Lung (tissue), 11 donors: ENCODE measurements at regions not wholly inside any gene's neighbourhood (a gene's known extent, or its start where the extent isn't known, plus 50 kb on each side); places are given as distances from the start of the nearest gene placed in this dataset.
A peak's percentile ranks its signal among the peaks of the same experiment; 100 is the strongest.

ENCODE experiments used
- ATAC-seq: fragments of 200-7000 bp; cut with Tn5 transposase; one replicate; pipeline ENCODE4 v1.9.1; 2020; ENCODE audit warnings: moderate number of reproducible peaks; ENCODE audit not compliant: insufficient read depth, low FRiP score
- DNase-seq, 3 donors: peaks; one replicate each; pipeline ENCODE4 v3.0.0-alpha.2; 2013 to 2017
- H3K27ac ChIP-seq, 2 donors: one replicate each; pipeline ENCODE4 v1.5.1; 2013; ENCODE audit warnings: mild to moderate bottlenecking in 2 of 2, moderate library complexity in 2 of 2, control low read depth in 1 of 2, inconsistent platforms in 1 of 2, low read depth in 1 of 2, low read length in 1 of 2
- H3K27me3 ChIP-seq, 3 donors: one replicate each; pipeline ENCODE4 v1.5.1; 2013; ENCODE audit warnings: low read length in 2 of 3; ENCODE audit not compliant: control insufficient read depth in 3 of 3, insufficient read depth in 3 of 3
- H3K36me3 ChIP-seq, 4 donors: one replicate each; pipeline ENCODE4 v1.5.1; 2013; ENCODE audit warnings: low read length in 4 of 4, mild to moderate bottlenecking in 1 of 4, moderate library complexity in 1 of 4; ENCODE audit not compliant: control insufficient read depth in 4 of 4, insufficient read depth in 4 of 4
- H3K4me1 ChIP-seq, 5 donors: one replicate each; pipeline ENCODE4 v1.5.1; 2013; ENCODE audit warnings: low read length in 5 of 5, mild to moderate bottlenecking in 2 of 5, moderate library complexity in 1 of 5; ENCODE audit not compliant: control insufficient read depth in 5 of 5, insufficient read depth in 5 of 5
- H3K4me3 ChIP-seq: one replicate; pipeline ENCODE4 v1.5.1; 2013; ENCODE audit warnings: mild to moderate bottlenecking, control low read depth, moderate library complexity
- H3K9ac ChIP-seq, 2 donors: one replicate each; pipeline ENCODE4 v1.5.1; 2013; ENCODE audit warnings: low read length in 2 of 2, control low read depth in 1 of 2; ENCODE audit not compliant: insufficient read depth in 1 of 2
- H3K9me3 ChIP-seq, 4 donors: one replicate each; pipeline ENCODE4 v1.5.1; 2013; ENCODE audit warnings: low read length in 3 of 4, mild to moderate bottlenecking in 1 of 4, moderate library complexity in 1 of 4; ENCODE audit not compliant: control insufficient read depth in 4 of 4, insufficient read depth in 3 of 4
- CTCF ChIP-seq: IDR thresholded peaks from 2 replicates; pipeline ENCODE4 v1.5.1; 2012; ENCODE audit warnings: mild to moderate bottlenecking; ENCODE audit errors: control extremely low read depth, extremely low read depth
- WGBS, 2 donors: extraction: QIAGEN DNeasy Blood & Tissue Kit; methylation state at CpG; one replicate each; pipeline ENCODE4 v1.1.7; 2013; 5-methylcytosine and 5-hydroxymethylcytosine counted together
- donor health status: control.
- donor health status: control.
- donor health status: Bipolar disorder and iron deficiency.
- donor health status: healthy.
- donor health status: DM: yes; HTN: yes; CAD: no.

GRCh38 chr16:72508191-72508590 is 336.2 kb upstream of the PMFBP1 start:
- TF ChIP-seq CTCF, result no peak
- no peak overlapping the region for H3K9ac ChIP-seq
- H3K36me3 ChIP-seq, result no peaks in the 10 kb centered on the region
- no peak overlapping the region for H3K4me3 ChIP-seq
- no peaks in the 10 kb centered on the region for H3K4me1 ChIP-seq
- DNase-seq (no peak), ATAC-seq (no peak)
- H3K27me3 ChIP-seq, result no peaks in the 10 kb centered on the region
- H3K9me3 ChIP-seq, result peaks cover 0 to 4% (median 0%) of the 10 kb centered on the region in 4 donors
- 73 to 96% methylated on average over 1 of the region's 1 CpG for WGBS, 2 donors
- no peak overlapping the region for H3K27ac ChIP-seq

- Histone ChIP-seq H3K36me3 (no peaks in the 10 kb centered on the region), H3K4me1 (peaks cover 0 to 6% (median 0%) of the 10 kb centered on the region in 5 donors), H3K27ac (no peak overlapping the region), H3K27me3 (no peaks in the 10 kb centered on the region), H3K9ac (no peak overlapping the region), H3K9me3 (no peaks in the 10 kb centered on the region), H3K4me3 (no peak overlapping the region)
- no peak for ATAC-seq
- TF ChIP-seq CTCF, result no peak
- 85 to 93% methylated on average over 1 of the region's 1 CpG for WGBS, 2 donors
- DNase-seq, result no peak
These were observed 330.6 kb upstream of the PMFBP1 start for GRCh38 chr16:72502594-72503005.

GRCh38 chr16:72501739-72502593 is 330.0 kb upstream of the PMFBP1 start:
- Histone ChIP-seq H3K36me3 (no peaks in the 10 kb centered on the region), H3K4me1 (peaks cover 0 to 6% (median 0%) of the 10 kb centered on the region in 5 donors), H3K4me3 (no peak overlapping the region), H3K9me3 (no peaks in the 10 kb centered on the region), H3K27me3 (no peaks in the 10 kb centered on the region), H3K9ac (no peak overlapping the region), H3K27ac (no peak overlapping the region)
- 83 to 89% methylated on average over 3 of the region's 3 CpGs for WGBS, 2 donors
- TF ChIP-seq CTCF, result peak; percentile 43
- DNase-seq (peak; percentile 77 to 89 (median 88)), ATAC-seq (no peak)
